HT1080 (cell line): ENCODE measurements at regions not wholly inside any gene's neighbourhood (a gene's known extent, or its start where the extent isn't known, plus 50 kb on each side); places are given as distances from the start of the nearest gene placed in this dataset.
A peak's percentile ranks its signal among the peaks of the same experiment; 100 is the strongest.

ENCODE experiments used
- DNase-seq: peaks from one replicate; pipeline ENCODE4 v3.0.0-alpha.2; 2015; ENCODE audit warnings: low read depth

- no peak for DNase-seq
These were observed 210.4 kb upstream of the ARX start for GRCh38 chrX:25226151-25226550.

GRCh38 chrX:25219480-25219879 lies 203.7 kb upstream of the ARX start:
- DNase-seq, result no peak

- no peak for DNase-seq
These were observed 197.8 kb upstream of the ARX start for GRCh38 chrX:25213611-25214010.

- DNase-seq, result no peak
These were observed 192.2 kb upstream of the ARX start for GRCh38 chrX:25207803-25208475.

- peak; percentile 60 for DNase-seq
These were observed 191.0 kb upstream of the ARX start for GRCh38 chrX:25206778-25207177.

- DNase-seq, result no peak
These were observed 188.4 kb upstream of the ARX start for GRCh38 chrX:25204182-25204581.

- no peak for DNase-seq
These were observed 187.1 kb upstream of the ARX start for GRCh38 chrX:25202827-25203226.

GRCh38 chrX:25198891-25199290 lies 183.1 kb upstream of the ARX start:
- no peak for DNase-seq

GRCh38 chrX:25198253-25198652 lies 182.5 kb upstream of the ARX start:
- DNase-seq, result no peak

- DNase-seq, result no peak
These were observed 180.5 kb upstream of the ARX start for GRCh38 chrX:25196221-25196620.

- no peak for DNase-seq
These were observed 175.6 kb upstream of the ARX start for GRCh38 chrX:25191403-25191802.

GRCh38 chrX:25181775-25182174 lies 166.0 kb upstream of the ARX start:
- no peak for DNase-seq

- no peak for DNase-seq
These were observed 164.5 kb upstream of the ARX start for GRCh38 chrX:25180242-25180641.

GRCh38 chrX:25178555-25178954 lies 162.8 kb upstream of the ARX start:
- DNase-seq, result no peak

- no peak for DNase-seq
These were observed 160.0 kb upstream of the ARX start for GRCh38 chrX:25175743-25176142.

- DNase-seq, result no peak
These were observed 159.4 kb upstream of the ARX start for GRCh38 chrX:25175171-25175570.

- no peak for DNase-seq
These were observed 150.8 kb upstream of the ARX start for GRCh38 chrX:25166546-25166945.

- no peak for DNase-seq
These were observed 150.4 kb upstream of the ARX start for GRCh38 chrX:25166145-25166544.

- peak; percentile 81 for DNase-seq
These were observed 142.9 kb upstream of the ARX start for GRCh38 chrX:25158635-25159034.

- DNase-seq, result no peak
These were observed 141.1 kb upstream of the ARX start for GRCh38 chrX:25156832-25157231.

GRCh38 chrX:25156323-25156722 lies 140.6 kb upstream of the ARX start:
- peak; percentile 37 for DNase-seq

GRCh38 chrX:25154168-25154567 lies 138.4 kb upstream of the ARX start:
- DNase-seq, result no peak

- DNase-seq, result no peak
These were observed 136.0 kb upstream of the ARX start for GRCh38 chrX:25151749-25152148.
